ENCODE measurements at regions not wholly inside any gene's neighbourhood (a gene's known extent, or its start where the extent isn't known, plus 50 kb on each side); places are given as distances from the start of the nearest gene placed in this dataset.

DNA sequence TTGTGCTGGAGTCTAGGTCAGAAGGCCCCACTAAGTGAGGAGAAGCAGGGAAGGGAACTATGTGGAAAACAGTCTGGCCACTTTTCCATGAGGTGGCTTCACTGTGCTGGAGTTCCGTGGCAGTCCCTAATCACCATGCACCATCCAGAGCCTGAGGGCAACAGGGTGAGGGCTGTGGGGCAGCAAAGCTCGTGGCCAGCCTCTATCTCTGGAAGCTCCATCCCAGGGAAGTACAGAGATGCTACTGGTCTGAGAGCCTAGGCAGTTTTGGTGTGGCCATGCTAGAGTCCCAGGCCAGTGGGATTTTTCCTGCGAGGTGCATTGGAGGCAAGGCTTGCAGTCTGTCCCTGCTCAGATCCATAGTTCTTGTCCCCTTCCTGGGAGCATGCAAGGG is 157.3 kb upstream of the LRRC7 start:
- no peaks in the 10 kb centered on the region for H3K9me2 ChIP-seq (ENCODE audit: low read depth, low read length)

GRCh38 chr1:69410893-69411292 is 156.8 kb upstream of the LRRC7 start:
- Histone ChIP-seq H3K9me3 (ENCODE audit: low read length) (no peaks in the 10 kb centered on the region), H3K9ac (ENCODE audit: low read length) (no peak overlapping the region), H3F3A (ENCODE audit: insufficient read depth, low read length) (no peaks in the 10 kb centered on the region), H3K27ac (ENCODE audit: low read depth, low read length, poor library complexity, severe bottlenecking) (no peak overlapping the region), H3K9me2 (ENCODE audit: low read depth, low read length) (no peaks in the 10 kb centered on the region), H2AFZ (ENCODE audit: low read length) (no peak overlapping the region), H3K79me2 (ENCODE audit: insufficient read depth, low read length) (no peaks in the 10 kb centered on the region), H3K4me2 (ENCODE audit: low read length) (no peak overlapping the region), H3K4me3 (ENCODE audit: low read depth, low read length, poor library complexity, severe bottlenecking) (no peak overlapping the region), H4K20me1 (ENCODE audit: insufficient read depth, low read length) (no peaks in the 10 kb centered on the region), H3K27me3 (ENCODE audit: insufficient read depth, low read length) (no peaks in the 10 kb centered on the region), H3K36me3 (ENCODE audit: insufficient read depth, low read length) (no peaks in the 10 kb centered on the region), H3K4me1 (ENCODE audit: insufficient read depth, low read length, severe bottlenecking) (no peaks in the 10 kb centered on the region)
- TF ChIP-seq EZH2 (IDR thresholded peaks at IDR 0.05; ENCODE audit: borderline replicate concordance, low read length) = no peak
- TF ChIP-seq, protein P1, sequence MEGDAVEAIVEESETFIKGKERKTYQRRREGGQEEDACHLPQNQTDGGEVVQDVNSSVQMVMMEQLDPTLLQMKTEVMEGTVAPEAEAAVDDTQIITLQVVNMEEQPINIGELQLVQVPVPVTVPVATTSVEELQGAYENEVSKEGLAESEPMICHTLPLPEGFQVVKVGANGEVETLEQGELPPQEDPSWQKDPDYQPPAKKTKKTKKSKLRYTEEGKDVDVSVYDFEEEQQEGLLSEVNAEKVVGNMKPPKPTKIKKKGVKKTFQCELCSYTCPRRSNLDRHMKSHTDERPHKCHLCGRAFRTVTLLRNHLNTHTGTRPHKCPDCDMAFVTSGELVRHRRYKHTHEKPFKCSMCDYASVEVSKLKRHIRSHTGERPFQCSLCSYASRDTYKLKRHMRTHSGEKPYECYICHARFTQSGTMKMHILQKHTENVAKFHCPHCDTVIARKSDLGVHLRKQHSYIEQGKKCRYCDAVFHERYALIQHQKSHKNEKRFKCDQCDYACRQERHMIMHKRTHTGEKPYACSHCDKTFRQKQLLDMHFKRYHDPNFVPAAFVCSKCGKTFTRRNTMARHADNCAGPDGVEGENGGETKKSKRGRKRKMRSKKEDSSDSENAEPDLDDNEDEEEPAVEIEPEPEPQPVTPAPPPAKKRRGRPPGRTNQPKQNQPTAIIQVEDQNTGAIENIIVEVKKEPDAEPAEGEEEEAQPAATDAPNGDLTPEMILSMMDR (IDR thresholded peaks at IDR 0.05; ENCODE audit: low read length) = no peak

More for the DNA sequence above, 157.3 kb upstream of the LRRC7 start:
- Histone ChIP-seq H3F3A (ENCODE audit: insufficient read depth, low read length) (no peaks in the 10 kb centered on the region), H3K4me2 (ENCODE audit: low read length) (no peak overlapping the region), H2AFZ (ENCODE audit: low read length) (no peak overlapping the region), H3K9me3 (ENCODE audit: low read length) (no peaks in the 10 kb centered on the region), H3K9ac (ENCODE audit: low read length) (no peak overlapping the region), H3K4me1 (ENCODE audit: insufficient read depth, low read length, severe bottlenecking) (no peaks in the 10 kb centered on the region), H3K27ac (ENCODE audit: low read depth, low read length, poor library complexity, severe bottlenecking) (no peak overlapping the region), H3K79me2 (ENCODE audit: insufficient read depth, low read length) (no peaks in the 10 kb centered on the region), H3K36me3 (ENCODE audit: insufficient read depth, low read length) (no peaks in the 10 kb centered on the region), H3K27me3 (ENCODE audit: insufficient read depth, low read length) (no peaks in the 10 kb centered on the region), H4K20me1 (ENCODE audit: insufficient read depth, low read length) (no peaks in the 10 kb centered on the region), H3K4me3 (ENCODE audit: low read depth, low read length, poor library complexity, severe bottlenecking) (no peak overlapping the region)
- TF ChIP-seq EZH2 (IDR thresholded peaks at IDR 0.05; ENCODE audit: borderline replicate concordance, low read length) = no peak
- TF ChIP-seq, protein P1 (IDR thresholded peaks at IDR 0.05; ENCODE audit: low read length) = no peak

DNA sequence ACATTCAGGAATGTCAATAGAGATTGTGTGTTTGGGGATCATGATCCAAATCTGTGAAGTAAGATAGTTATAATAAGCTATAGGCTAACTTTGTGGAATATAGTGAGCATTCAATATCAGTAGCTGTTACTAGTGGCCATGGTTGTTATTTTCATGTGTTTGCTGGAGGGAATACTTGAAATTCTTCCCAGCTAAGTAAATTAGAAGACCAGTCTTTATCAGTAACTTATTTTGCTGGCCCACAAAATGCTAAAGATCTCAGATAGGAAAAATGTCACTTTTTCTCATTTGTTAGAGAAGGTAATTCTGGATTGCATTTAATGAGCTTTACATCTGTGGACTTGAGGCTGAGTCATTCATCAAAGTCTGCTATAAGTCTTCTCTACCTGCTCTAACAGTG is 156.1 kb upstream of the LRRC7 start:
- no peaks in the 10 kb centered on the region for H3K9me2 ChIP-seq (ENCODE audit: low read depth, low read length)
- no peak for TF ChIP-seq EZH2 (IDR thresholded peaks at IDR 0.05; ENCODE audit: borderline replicate concordance, low read length)
- TF ChIP-seq, protein P1 (IDR thresholded peaks at IDR 0.05; ENCODE audit: low read length) = no peak
- H3K9me3 ChIP-seq (ENCODE audit: low read length) = no peaks in the 10 kb centered on the region
- no peak overlapping the region for H3K27ac ChIP-seq (ENCODE audit: low read depth, low read length, poor library complexity, severe bottlenecking)
- H3K4me3 ChIP-seq (ENCODE audit: low read depth, low read length, poor library complexity, severe bottlenecking) = no peak overlapping the region
- no peak overlapping the region for H3K4me2 ChIP-seq (ENCODE audit: low read length)
- no peaks in the 10 kb centered on the region for H3K36me3 ChIP-seq (ENCODE audit: insufficient read depth, low read length)
- no peaks in the 10 kb centered on the region for H3K4me1 ChIP-seq (ENCODE audit: insufficient read depth, low read length, severe bottlenecking)
- H4K20me1 ChIP-seq (ENCODE audit: insufficient read depth, low read length) = no peaks in the 10 kb centered on the region
- no peak overlapping the region for H2AFZ ChIP-seq (ENCODE audit: low read length)
- H3K27me3 ChIP-seq (ENCODE audit: insufficient read depth, low read length) = no peaks in the 10 kb centered on the region
- no peaks in the 10 kb centered on the region for H3K79me2 ChIP-seq (ENCODE audit: insufficient read depth, low read length)
- no peaks in the 10 kb centered on the region for H3F3A ChIP-seq (ENCODE audit: insufficient read depth, low read length)
- no peak overlapping the region for H3K9ac ChIP-seq (ENCODE audit: low read length)
